Caco-2 (cell line): ENCODE measurements at regions not wholly inside any gene's neighbourhood (a gene's known extent, or its start where the extent isn't known, plus 50 kb on each side); places are given as distances from the start of the nearest gene placed in this dataset.

Source experiments
- BruUV-seq: library from RNA; stranded (reverse); fragments of 400-500 nt; replicated peaks from 2 replicates; lab custom pipeline; 2021; lab: Mats Ljungman, UMichigan
- CTCF ChIA-PET: fragments of 300-600 bp; sonication (Branson Sonifier 250); formaldehyde crosslinking; loops from one replicate; lab custom pipeline; 2022; ENCODE audit warnings: antibody characterized with exemption; lab: Charles Lee
- POLR2A ChIA-PET: fragments of 300-600 bp; sonication (Branson Sonifier 250); formaldehyde crosslinking; loops from one replicate; lab custom pipeline; 2022; ENCODE audit warnings: antibody characterized with exemption; lab: Charles Lee
- DNase-seq, 2 experiments: peaks; one replicate each; pipeline versions ENCODE4 v3.0.0 to v3.0.0-alpha.2; 2020 to 2022
- H3K27me3 ChIP-seq: replicated peaks from 2 replicates; pipeline ENCODE4 v1.6.0; 2011; ENCODE audit warnings: low read length; ENCODE audit not compliant: control insufficient read depth, insufficient read depth
- H3K36me3 ChIP-seq: 2 replicates; pipeline ENCODE4 v1.5.1; 2011; ENCODE audit warnings: low read length; ENCODE audit not compliant: control insufficient read depth, insufficient read depth
- H3K4me1 ChIP-seq: fragments of 250-450 bp; sonication (Bioruptor Pico); 2 replicates; pipeline ENCODE4 v1.5.1; 2020; ENCODE audit warnings: mild to moderate bottlenecking
- H3K4me3 ChIP-seq: 2 replicates; pipeline ENCODE4 v1.5.1; 2011; ENCODE audit warnings: low read depth, mild to moderate bottlenecking, control low read depth, low read length
- H3K9me3 ChIP-seq: fragments of 250-450 bp; sonication (Bioruptor Pico); 2 replicates; pipeline ENCODE4 v1.5.1; 2020; ENCODE audit warnings: mild to moderate bottlenecking, moderate library complexity
- H3K27ac Mint-ChIP-seq: one replicate; pipeline ENCODE4 v1.8.0; 2022; ENCODE audit warnings: mixed read lengths; ENCODE audit not compliant: unreplicated experiment
- H3K27me3 Mint-ChIP-seq: one replicate; pipeline ENCODE4 v1.8.0; 2022; ENCODE audit warnings: mixed read lengths; ENCODE audit not compliant: insufficient read depth, unreplicated experiment
- H3K36me3 Mint-ChIP-seq: one replicate; pipeline ENCODE4 v1.8.0; 2022; ENCODE audit warnings: mild to moderate bottlenecking, mixed read lengths; ENCODE audit not compliant: insufficient read depth, unreplicated experiment
- H3K4me1 Mint-ChIP-seq: one replicate; pipeline ENCODE4 v1.8.0; 2022; ENCODE audit warnings: low read depth, mixed read lengths; ENCODE audit not compliant: unreplicated experiment
- H3K4me3 Mint-ChIP-seq: one replicate; pipeline ENCODE4 v1.8.0; 2022; ENCODE audit warnings: mild to moderate bottlenecking, moderate library complexity, mixed read lengths; ENCODE audit not compliant: unreplicated experiment
- H3K9me3 Mint-ChIP-seq: one replicate; pipeline ENCODE4 v1.8.0; 2022; ENCODE audit warnings: mixed read lengths; ENCODE audit not compliant: unreplicated experiment
- intact Hi-C: fragments of 100-400 bp; cut with micrococcal nuclease; formaldehyde crosslinking; loops from one replicate; pipeline ENCODE4 v1.10.0; 2022; ENCODE audit not compliant: unreplicated experiment
- TF ChIP-seq, protein P1 (sequence below), 2 experiments: fragments of 200-600 bp in 1 of 2; IDR thresholded peaks; 1 replicate in 1 of 2; 2 replicates in 1 of 2; pipeline versions ENCODE4 v1.5.1 to v1.8.0; 2011 to 2022; ENCODE audit warnings: antibody characterized with exemption in 1 of 2, control low read depth in 1 of 2, inconsistent platforms in 1 of 2, low read depth in 1 of 2, low read length in 1 of 2, mild to moderate bottlenecking in 1 of 2, moderate library complexity in 1 of 2; ENCODE audit not compliant: insufficient read depth in 1 of 2, severe bottlenecking in 1 of 2, unreplicated experiment in 1 of 2

DNA sequence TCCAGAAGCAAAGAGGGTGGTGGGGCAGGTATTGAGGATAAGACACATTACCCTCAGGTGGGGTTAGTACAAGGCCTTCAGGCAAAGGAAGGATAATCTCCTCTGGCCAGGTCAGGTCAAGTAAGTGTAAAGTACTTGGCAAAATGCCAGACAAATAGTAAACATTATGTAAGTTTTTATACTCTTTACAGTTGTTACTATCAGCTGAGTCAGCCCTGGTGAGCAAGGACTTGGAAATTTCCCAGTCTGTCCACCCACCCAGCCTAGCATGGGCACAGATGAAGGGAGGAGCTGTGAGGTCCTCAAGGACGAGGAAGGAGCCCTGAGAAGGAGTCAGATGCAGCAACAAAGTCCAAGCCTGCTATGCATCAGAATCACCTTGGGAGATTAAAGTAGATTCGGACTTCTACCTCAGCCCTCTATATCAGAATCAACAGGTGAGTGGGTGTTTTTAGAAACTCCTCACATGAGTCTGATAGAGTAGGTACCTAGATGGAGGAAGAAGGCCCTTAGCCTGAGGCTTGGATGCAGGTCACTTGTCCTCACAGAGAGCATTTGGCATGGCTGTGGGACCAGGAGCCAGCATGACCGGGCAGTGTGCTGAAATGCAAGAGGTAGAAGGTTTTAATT, 50.2 kb upstream of the BARX1 start:
- ChIA-PET POLR2A (no interaction called here), CTCF (interaction anchor here (1.7 kb wide), 1 partner anchor 207 kb away, joined by 3 read pairs; no protein-coding TSS in a partner anchor)
- intact Hi-C loops, result no loop called here
- Mint-ChIP-seq H3K27me3 (no peaks in the 10 kb centered on the region), H3K36me3 (no peaks in the 10 kb centered on the region), H3K4me1 (no peaks in the 10 kb centered on the region), H3K9me3 (no peaks in the 10 kb centered on the region), H3K27ac (no peak overlapping the region), H3K4me3 (no peak overlapping the region)
- DNase-seq, result no peak
- TF ChIP-seq, protein P1, sequence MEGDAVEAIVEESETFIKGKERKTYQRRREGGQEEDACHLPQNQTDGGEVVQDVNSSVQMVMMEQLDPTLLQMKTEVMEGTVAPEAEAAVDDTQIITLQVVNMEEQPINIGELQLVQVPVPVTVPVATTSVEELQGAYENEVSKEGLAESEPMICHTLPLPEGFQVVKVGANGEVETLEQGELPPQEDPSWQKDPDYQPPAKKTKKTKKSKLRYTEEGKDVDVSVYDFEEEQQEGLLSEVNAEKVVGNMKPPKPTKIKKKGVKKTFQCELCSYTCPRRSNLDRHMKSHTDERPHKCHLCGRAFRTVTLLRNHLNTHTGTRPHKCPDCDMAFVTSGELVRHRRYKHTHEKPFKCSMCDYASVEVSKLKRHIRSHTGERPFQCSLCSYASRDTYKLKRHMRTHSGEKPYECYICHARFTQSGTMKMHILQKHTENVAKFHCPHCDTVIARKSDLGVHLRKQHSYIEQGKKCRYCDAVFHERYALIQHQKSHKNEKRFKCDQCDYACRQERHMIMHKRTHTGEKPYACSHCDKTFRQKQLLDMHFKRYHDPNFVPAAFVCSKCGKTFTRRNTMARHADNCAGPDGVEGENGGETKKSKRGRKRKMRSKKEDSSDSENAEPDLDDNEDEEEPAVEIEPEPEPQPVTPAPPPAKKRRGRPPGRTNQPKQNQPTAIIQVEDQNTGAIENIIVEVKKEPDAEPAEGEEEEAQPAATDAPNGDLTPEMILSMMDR (IDR thresholded peaks at IDR 0.05; ENCODE audit: insufficient read depth in 1 of 2, low read depth in 1 of 2, low read length in 1 of 2, severe bottlenecking in 1 of 2, unreplicated experiment in 1 of 2), result no peak
- BruUV-seq, result no TSS peak
- no peaks in the 10 kb centered on the region for H3K9me3 ChIP-seq
- H3K4me3 ChIP-seq, result no peak overlapping the region
- no peaks in the 10 kb centered on the region for H3K27me3 ChIP-seq
- H3K4me1 ChIP-seq, result no peaks in the 10 kb centered on the region
- H3K36me3 ChIP-seq, result no peaks in the 10 kb centered on the region
